HG02571 (cell line): ENCODE measurements at regions not wholly inside any gene's neighbourhood (a gene's known extent, or its start where the extent isn't known, plus 50 kb on each side); places are given as distances from the start of the nearest gene placed in this dataset.

Experiments
- ATAC-seq: cut with Tn5 transposase; IDR thresholded peaks from one replicate; pipeline ENCODE4 v1.9.1; 2021; ENCODE audit warnings: mild to moderate bottlenecking, moderate library complexity; ENCODE audit not compliant: unreplicated experiment

GRCh38 chr13:109537584-109537983, 248.8 kb downstream of the IRS2 start:
- no peak for ATAC-seq

DNA sequence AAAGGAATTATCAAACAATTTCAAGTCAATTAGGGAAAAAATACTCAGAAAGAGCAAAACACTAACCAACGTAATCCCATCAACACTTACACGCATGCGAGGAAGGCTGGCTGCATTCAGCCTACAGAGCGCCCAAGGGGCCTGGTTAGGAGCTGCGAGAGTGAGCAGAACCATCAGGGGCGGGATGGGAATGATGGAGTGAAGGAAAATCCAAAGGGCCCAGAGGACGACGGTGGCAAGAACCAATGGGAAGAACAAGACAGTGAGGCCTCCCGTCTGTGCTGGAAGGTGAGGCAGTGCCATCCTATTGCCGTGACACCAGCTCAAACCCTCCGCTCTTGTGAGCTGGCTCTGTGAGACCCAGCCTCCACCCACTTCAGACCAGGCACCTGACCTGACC, 253.0 kb downstream of the IRS2 start:
- ATAC-seq, result no peak

- no peak for ATAC-seq
These were observed 256.4 kb downstream of the IRS2 start for GRCh38 chr13:109529964-109530363.

DNA sequence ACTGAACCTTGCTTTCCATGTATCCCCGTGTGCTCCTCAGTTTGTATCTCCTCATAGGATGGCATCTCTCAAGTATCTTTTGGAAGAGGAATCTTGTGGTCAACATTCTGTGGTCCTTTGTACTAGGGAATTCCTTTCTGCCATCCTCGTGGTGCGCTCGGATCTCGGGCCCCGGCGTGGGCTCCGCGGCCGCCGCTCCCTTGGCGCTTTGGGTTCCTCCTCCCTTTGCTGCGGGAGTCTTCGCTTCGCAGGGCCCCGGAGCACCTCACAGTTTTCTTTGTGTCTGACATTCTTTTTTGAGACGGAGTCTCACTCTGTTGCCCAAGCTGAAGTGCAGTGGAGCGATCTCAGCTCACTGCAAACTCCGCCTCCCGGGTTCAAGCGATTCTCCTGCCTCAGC, 264.7 kb downstream of the IRS2 start:
- ATAC-seq, result no peak

DNA sequence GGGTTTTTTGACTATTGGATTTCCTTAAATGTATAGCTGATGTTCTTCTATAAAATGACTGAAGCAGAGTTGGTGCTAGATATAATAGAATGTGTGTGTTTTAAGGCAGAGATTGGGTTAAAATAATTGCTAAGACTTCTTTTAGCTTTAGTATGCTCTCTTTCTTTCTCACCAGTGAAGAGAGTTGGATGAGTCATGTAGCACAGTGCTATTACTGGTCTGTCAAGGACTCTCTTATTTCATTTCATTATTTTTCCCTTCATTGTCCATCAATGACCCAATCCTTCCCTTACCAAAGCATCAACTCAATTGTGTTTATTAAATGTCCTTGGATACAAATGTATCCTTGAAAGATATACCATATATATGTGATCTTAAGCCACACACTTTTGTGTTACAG, 268.9 kb downstream of the IRS2 start:
- ATAC-seq, result no peak

- no peak for ATAC-seq
These were observed 270.2 kb downstream of the IRS2 start for GRCh38 chr13:109516186-109516585.

DNA sequence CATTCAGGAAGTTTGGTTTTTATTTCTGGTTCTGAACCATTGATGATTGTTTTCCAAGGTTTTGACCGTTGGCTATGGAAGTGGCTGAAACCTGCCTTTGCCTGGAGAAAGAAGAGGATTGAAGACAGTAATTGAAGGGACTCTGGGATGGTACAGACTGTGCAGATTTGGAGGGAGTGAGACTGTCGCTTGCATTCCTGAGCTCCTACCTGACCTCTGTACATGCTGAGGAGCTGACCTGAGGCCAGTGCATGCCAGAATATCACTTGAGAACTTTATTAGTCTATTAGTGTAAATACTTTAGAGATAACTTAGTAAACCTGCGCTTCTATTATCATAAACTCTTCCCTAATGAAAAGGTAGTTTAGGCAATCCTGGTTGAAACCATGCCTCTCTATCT, 276.4 kb downstream of the IRS2 start:
- ATAC-seq, result no peak

DNA sequence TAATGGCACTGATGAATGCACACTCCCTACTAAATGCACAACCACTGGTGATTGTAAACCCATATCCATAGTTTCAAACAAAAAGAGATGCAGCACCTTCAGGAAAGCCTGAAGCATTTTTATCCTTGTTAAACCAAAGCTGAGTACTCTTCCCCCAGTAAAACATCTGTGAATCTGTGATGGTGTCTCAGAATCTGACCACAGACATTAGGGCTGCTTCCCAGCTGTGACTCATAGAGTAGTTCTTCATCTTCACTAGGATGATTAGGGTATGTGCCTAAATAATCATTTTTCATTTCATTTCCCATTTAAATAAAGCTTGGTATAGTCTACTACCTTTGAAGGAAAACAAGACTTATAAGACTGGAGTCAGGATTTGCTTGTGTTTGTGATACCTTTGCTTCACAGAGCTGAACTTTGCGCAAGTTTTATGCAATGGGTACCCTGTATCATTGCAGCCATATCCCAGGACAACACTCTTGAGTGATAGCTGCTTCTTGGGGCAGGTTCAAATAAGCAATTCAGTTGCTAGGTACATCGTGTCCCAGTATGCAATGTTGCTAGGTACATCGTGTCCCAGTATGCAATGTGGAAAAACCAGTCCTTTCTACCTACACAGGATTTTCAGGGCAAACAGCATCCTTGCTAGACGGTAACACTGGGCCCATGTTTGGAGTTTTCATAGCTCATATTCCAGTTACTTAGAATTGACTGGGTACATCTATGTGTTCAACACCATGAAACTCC, 277.1 kb downstream of the IRS2 start:
- ATAC-seq, result no peak

DNA sequence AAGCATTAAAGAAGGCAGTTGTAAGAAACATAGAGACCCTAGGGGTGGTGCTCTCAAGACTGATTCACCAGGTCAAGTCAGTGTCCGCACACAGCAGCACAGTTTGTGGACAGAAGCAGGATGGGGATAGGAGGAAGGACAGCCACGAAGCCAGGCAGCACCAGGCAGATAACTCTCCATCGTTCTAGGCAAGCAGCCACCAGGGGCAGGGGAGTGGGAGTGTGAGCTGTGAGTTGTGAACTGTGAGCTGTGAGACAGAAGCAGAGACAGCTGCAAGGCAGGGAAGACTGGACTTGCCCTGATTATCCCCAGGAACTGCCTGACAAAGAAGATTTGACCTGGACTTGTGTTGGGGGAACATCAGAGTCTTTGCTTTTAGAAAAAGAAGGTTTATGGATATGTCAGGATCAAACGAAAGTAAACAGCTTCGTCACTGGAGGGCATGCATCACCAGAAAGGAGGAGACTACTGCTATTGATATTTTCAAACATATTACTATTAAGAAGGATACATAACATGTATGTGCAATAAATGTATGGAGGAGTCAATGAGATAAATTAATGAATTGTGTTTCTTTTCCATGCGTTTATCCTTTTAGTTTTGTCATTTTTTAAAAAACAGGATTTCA, 286.1 kb downstream of the IRS2 start:
- ATAC-seq, result no peak

GRCh38 chr13:109497917-109498316, 288.5 kb downstream of the IRS2 start:
- no peak for ATAC-seq

GRCh38 chr13:109496216-109496615, 290.2 kb downstream of the IRS2 start:
- no peak for ATAC-seq

DNA sequence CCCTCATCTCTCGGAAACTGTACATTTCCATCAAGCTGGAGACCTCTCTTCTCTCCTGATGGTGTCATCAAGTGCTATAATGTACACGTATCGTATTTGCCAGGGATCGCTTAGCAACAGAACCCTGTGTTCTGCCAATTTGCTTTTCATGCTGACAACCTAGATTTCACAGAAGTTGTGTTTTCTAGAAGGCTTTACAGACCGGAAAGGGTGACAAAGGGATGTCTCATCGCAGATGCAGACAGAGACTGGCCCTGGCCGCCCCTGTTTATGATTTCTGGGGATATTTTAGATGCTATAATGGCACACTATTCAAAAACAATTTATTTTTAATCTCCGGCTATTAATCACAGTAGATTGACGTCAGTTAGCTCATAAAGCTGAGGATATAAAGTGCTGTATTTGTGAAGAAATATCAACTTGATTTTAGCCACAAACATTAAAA, 291.4 kb downstream of the IRS2 start:
- ATAC-seq, result no peak

- no peak for ATAC-seq
These were observed 301.1 kb downstream of the IRS2 start for GRCh38 chr13:109485136-109485794.

GRCh38 chr13:109483284-109483683, 303.1 kb downstream of the IRS2 start:
- no peak for ATAC-seq

- no peak for ATAC-seq
These were observed 305.3 kb downstream of the IRS2 start for GRCh38 chr13:109481040-109481439.

DNA sequence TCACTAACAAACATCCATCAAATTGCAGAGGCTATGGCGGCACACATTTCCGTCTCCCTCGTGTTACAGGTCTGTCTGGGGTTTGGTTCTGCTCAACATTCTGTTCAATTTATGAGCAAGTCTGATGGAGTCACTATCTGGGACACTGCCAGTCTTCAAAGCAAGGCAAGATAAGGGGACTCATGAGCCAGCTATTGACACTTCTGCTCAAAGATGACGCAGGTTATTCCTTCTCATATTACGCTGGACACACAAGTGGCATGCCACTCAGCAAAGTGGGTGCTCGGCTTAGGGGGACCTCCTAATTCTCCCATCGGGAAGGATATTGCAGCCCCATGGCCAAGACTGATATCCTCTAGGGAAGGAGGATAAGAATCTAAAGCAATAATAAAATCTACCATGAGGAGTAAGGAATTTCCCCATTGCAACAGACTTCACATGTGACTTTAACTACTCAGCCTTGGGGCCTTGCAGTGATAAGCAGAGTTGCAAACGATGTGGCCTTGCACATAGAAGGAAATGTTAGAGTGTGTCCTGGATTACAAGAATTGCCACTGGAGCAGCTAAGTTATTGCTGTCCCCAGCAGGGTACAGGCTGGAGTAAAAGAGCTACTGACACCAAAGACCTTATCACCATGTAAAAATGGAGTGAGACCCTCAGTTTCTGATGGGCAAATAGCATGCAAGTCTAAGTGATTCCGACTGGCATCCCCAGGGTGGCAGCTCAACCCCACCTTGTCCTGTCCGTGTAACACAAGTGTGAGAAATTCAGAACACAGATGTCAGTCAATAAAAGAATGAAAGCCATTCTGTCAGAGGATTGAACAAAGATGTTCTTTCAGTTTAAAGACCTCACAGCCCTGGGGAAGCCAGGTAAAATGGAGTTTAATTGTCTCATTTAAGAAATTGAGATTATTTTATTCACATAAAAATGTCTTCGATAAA, 306.1 kb downstream of the IRS2 start:
- ATAC-seq, result no peak

DNA sequence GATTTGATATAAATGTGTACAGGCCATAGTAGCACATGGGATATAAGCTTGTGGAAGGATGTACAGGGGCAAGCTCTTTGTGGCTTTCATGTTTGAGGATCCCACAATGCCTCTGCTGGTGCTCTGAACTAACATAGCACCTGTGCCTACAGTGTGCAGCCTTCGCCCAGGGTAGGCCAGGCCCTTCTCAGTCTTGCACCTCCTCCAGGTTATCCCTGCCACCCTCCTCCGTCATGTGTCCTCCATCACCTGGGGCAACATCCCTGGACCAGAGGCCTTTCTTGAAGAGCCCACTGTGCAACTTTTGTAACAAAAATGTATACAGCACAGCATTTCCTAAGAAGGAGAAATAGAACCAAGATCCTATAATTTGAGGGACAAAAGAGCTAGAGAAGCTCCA, 306.8 kb downstream of the IRS2 start:
- no peak for ATAC-seq

DNA sequence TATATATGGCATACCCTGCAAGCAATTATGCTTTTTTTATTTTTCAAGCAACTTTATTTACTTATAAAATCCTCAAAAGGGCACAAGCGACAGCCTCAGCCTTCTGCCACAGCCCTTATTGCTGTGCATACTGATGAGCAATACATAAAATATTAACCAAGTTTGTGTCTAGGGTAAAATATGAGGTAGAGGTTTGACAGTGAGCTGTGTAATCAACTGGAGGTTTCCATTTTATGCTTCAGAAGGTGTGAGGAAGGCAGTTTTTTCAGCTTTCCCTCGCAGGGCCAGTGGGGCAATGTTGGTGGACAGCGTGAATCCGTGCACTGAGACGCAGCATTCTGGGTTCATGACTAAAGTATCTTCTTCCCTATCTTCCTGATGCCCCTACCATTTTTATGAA, 310.4 kb downstream of the IRS2 start:
- ATAC-seq, result no peak

- no peak for ATAC-seq
These were observed 318.3 kb downstream of the IRS2 start for GRCh38 chr13:109468123-109468522.

DNA sequence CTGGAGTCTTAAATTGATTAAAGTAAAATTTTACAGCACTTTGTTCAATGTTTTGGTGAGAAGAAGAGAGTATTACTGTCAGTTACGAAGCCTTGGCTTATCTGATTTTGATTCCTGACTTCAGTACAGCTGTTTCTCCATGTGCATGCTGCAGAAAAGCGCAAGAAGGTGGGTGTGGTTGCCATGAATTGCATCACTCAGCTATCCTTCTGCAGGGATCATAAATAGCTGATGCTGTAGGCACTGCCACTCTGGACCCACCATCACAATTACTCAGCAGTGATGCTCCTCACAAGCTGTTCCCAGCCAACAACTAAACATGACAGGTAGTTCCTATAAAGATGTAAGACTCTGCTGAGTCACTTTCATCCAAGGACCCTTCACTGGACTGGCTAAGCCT, 321.2 kb downstream of the IRS2 start:
- no peak for ATAC-seq
